ENCODE measurements at regions not wholly inside any gene's neighbourhood (a gene's known extent, or its start where the extent isn't known, plus 50 kb on each side); places are given as distances from the start of the nearest gene placed in this dataset.
"Not testable (repeated sequence)": the region's sequence is repeated elsewhere in the genome, so short reads cannot be mapped to it uniquely, and the experiment has no call there.

GRCh38 chr14:82691191-82691590 lies 1157.5 kb upstream of the SEL1L start:
- DNase-seq (ENCODE audit: low read depth in 2 of 2): not testable (repeated sequence)

GRCh38 chr14:82694820-82695219 lies 1161.2 kb upstream of the SEL1L start:
- no peak for DNase-seq (ENCODE audit: low read depth in 2 of 2)

GRCh38 chr14:82704218-82704617 lies 1170.6 kb upstream of the SEL1L start:
- no peak for DNase-seq (ENCODE audit: low read depth in 2 of 2)

GRCh38 chr14:82710267-82710841 lies 1176.7 kb upstream of the SEL1L start:
- no peak for DNase-seq (ENCODE audit: low read depth in 2 of 2)

GRCh38 chr14:82719617-82720016 lies 1186.0 kb upstream of the SEL1L start:
- DNase-seq (ENCODE audit: low read depth in 2 of 2): no peak

GRCh38 chr14:82720431-82720830 lies 1186.8 kb upstream of the SEL1L start:
- DNase-seq (ENCODE audit: low read depth in 2 of 2): no peak

- no peak for DNase-seq (ENCODE audit: low read depth in 2 of 2)
Measured at GRCh38 chr14:82720946-82721345, 1187.3 kb upstream of the SEL1L start.

GRCh38 chr14:82724316-82724715 lies 1190.7 kb upstream of the SEL1L start:
- no peak for DNase-seq (ENCODE audit: low read depth in 2 of 2)

- DNase-seq (ENCODE audit: low read depth in 2 of 2): no peak
Measured at GRCh38 chr14:82725213-82725612, 1191.6 kb upstream of the SEL1L start.

GRCh38 chr14:82731526-82731925 lies 1197.9 kb upstream of the SEL1L start:
- no peak for DNase-seq (ENCODE audit: low read depth in 2 of 2)

- no peak for DNase-seq (ENCODE audit: low read depth in 2 of 2)
Measured at GRCh38 chr14:82740547-82740946, 1206.9 kb upstream of the SEL1L start.

- DNase-seq (ENCODE audit: low read depth in 2 of 2): no peak
Measured at GRCh38 chr14:82755476-82755875, 1221.8 kb upstream of the SEL1L start.

- no peak for DNase-seq (ENCODE audit: low read depth in 2 of 2)
Measured at GRCh38 chr14:82755923-82756322, 1222.3 kb upstream of the SEL1L start.

- DNase-seq (ENCODE audit: low read depth in 2 of 2): no peak
Measured at GRCh38 chr14:82757776-82758175, 1224.1 kb upstream of the SEL1L start.

GRCh38 chr14:82759656-82760055 lies 1226.0 kb upstream of the SEL1L start:
- DNase-seq (ENCODE audit: low read depth in 2 of 2): no peak

- DNase-seq (ENCODE audit: low read depth in 2 of 2): no peak
Measured at GRCh38 chr14:82766123-82766522, 1232.5 kb upstream of the SEL1L start.

- DNase-seq (ENCODE audit: low read depth in 2 of 2): no peak
Measured at GRCh38 chr14:82766996-82767395, 1233.3 kb upstream of the SEL1L start.

GRCh38 chr14:82776958-82777357 lies 1243.3 kb upstream of the SEL1L start:
- no peak for DNase-seq (ENCODE audit: low read depth in 2 of 2)

GRCh38 chr14:82778008-82778590 lies 1244.4 kb upstream of the SEL1L start:
- no peak for DNase-seq (ENCODE audit: low read depth in 2 of 2)

- no peak for DNase-seq (ENCODE audit: low read depth in 2 of 2)
Measured at GRCh38 chr14:82778601-82779000, 1244.9 kb upstream of the SEL1L start.

- no peak for DNase-seq (ENCODE audit: low read depth in 2 of 2)
Measured at GRCh38 chr14:82779301-82779700, 1245.6 kb upstream of the SEL1L start.

- DNase-seq (ENCODE audit: low read depth in 2 of 2): no peak
Measured at GRCh38 chr14:82785756-82786482, 1252.3 kb upstream of the SEL1L start.

GRCh38 chr14:82786483-82786880 lies 1252.8 kb upstream of the SEL1L start:
- DNase-seq (ENCODE audit: low read depth in 2 of 2): no peak
